AG04450 (cell line): ENCODE measurements at regions not wholly inside any gene's neighbourhood (a gene's known extent, or its start where the extent isn't known, plus 50 kb on each side); places are given as distances from the start of the nearest gene placed in this dataset.
A peak's percentile ranks its signal among the peaks of the same experiment; 100 is the strongest.

Source experiments
- CTCF ChIA-PET: fragments of 300-600, 350-600 bp; formaldehyde crosslinking; extraction: SDS; loops from one replicate; lab custom pipeline; 2022; ENCODE audit warnings: antibody characterized with exemption, inconsistent platforms; lab: Charles Lee
- POLR2A ChIA-PET: fragments of 350-600 bp; formaldehyde crosslinking; extraction: SDS; loops from one replicate; lab custom pipeline; 2021; ENCODE audit warnings: antibody characterized with exemption, inconsistent platforms; lab: Yijun Ruan, JAX
- DNase-seq: peaks from one replicate; pipeline ENCODE4 v3.0.0-alpha.2; 2011; ENCODE audit warnings: low read depth, low spot score
- H3K27ac ChIP-seq: one replicate; pipeline ENCODE4 v1.5.1; 2012; ENCODE audit warnings: low read depth, low read length, control low read depth
- H3K27me3 ChIP-seq: one replicate; pipeline ENCODE4 v1.6.0; 2012; ENCODE audit warnings: low read length; ENCODE audit not compliant: control insufficient read depth, insufficient read depth
- H3K4me3 ChIP-seq: 2 replicates; pipeline ENCODE4 v1.5.1; 2011; ENCODE audit warnings: mild to moderate bottlenecking, low read depth, low read length, control low read depth
- H3K9me3 ChIP-seq: 2 replicates; pipeline ENCODE4 v1.5.1; 2012; ENCODE audit warnings: low read length; ENCODE audit not compliant: control insufficient read depth, insufficient read depth
- CTCF ChIP-seq: IDR thresholded peaks from 2 replicates; pipeline ENCODE4 v1.5.1; 2011; ENCODE audit warnings: low read depth, low read length, control low read depth, inconsistent platforms

- TF ChIP-seq CTCF = no peak
- peak overlapping the region; percentile 98 for H3K27ac ChIP-seq
- no peaks in the 10 kb centered on the region for H3K27me3 ChIP-seq
- CTCF ChIA-PET = no interaction called here
- H3K9me3 ChIP-seq = no peaks in the 10 kb centered on the region
- H3K4me3 ChIP-seq = no peak overlapping the region; the same call in 1 of the 2 replicates
- peak; percentile 87 for DNase-seq
- POLR2A ChIA-PET = no interaction called here
Observed at GRCh38 chr7:41096917-41097316, 606.0 kb downstream of the INHBA start.

- Histone ChIP-seq H3K27me3 (no peaks in the 10 kb centered on the region), H3K27ac (no peak overlapping the region), H3K4me3 (no peak overlapping the region), H3K9me3 (no peaks in the 10 kb centered on the region)
- TF ChIP-seq CTCF = no peak
- no peak for DNase-seq
- ChIA-PET POLR2A (no interaction called here), CTCF (no interaction called here)
Observed at GRCh38 chr7:41093141-41093540, 609.7 kb downstream of the INHBA start.

GRCh38 chr7:41085244-41085643 lies 617.6 kb downstream of the INHBA start:
- H3K9me3 ChIP-seq = no peaks in the 10 kb centered on the region
- no peak for DNase-seq
- POLR2A ChIA-PET = no interaction called here
- CTCF ChIA-PET = no interaction called here
- no peak overlapping the region for H3K4me3 ChIP-seq
- H3K27ac ChIP-seq = no peak overlapping the region
- H3K27me3 ChIP-seq = no peaks in the 10 kb centered on the region
- no peak for TF ChIP-seq CTCF

- Histone ChIP-seq H3K9me3 (no peaks in the 10 kb centered on the region), H3K27ac (no peak overlapping the region), H3K27me3 (no peaks in the 10 kb centered on the region), H3K4me3 (no peak overlapping the region)
- CTCF ChIA-PET = no interaction called here
- POLR2A ChIA-PET = no interaction called here
- no peak for TF ChIP-seq CTCF
- no peak for DNase-seq
Observed at GRCh38 chr7:41084381-41084780, 618.5 kb downstream of the INHBA start.

GRCh38 chr7:41069635-41070034 lies 633.3 kb downstream of the INHBA start:
- no peaks in the 10 kb centered on the region for H3K27me3 ChIP-seq
- ChIA-PET CTCF (no interaction called here), POLR2A (no interaction called here)
- no peak overlapping the region for H3K4me3 ChIP-seq
- no peak for TF ChIP-seq CTCF
- peaks cover 3% of the 10 kb centered on the region; the same call in 1 of the 2 replicates for H3K9me3 ChIP-seq
- H3K27ac ChIP-seq = no peak overlapping the region
- no peak for DNase-seq
